HFFc6 (cell line): ENCODE measurements at regions not wholly inside any gene's neighbourhood (a gene's known extent, or its start where the extent isn't known, plus 50 kb on each side); places are given as distances from the start of the nearest gene placed in this dataset.

Experiments used
- DNase-seq: peaks from one replicate; pipeline ENCODE4 v3.0.0-alpha.2; 2018
- H3K27ac Mint-ChIP-seq: 2 replicates; pipeline ENCODE4 v1.8.0; 2020; ENCODE audit warnings: mild to moderate bottlenecking, mixed read lengths
- H3K27me3 Mint-ChIP-seq: 2 replicates; pipeline ENCODE4 v1.8.0; 2021; ENCODE audit warnings: mild to moderate bottlenecking, moderate library complexity, mixed read lengths; ENCODE audit not compliant: insufficient read depth
- H3K36me3 Mint-ChIP-seq: 2 replicates; pipeline ENCODE4 v1.8.0; 2021; ENCODE audit warnings: low read depth, mixed read lengths
- H3K4me1 Mint-ChIP-seq: 2 replicates; pipeline ENCODE4 v1.8.0; 2020; ENCODE audit warnings: low read depth, mixed read lengths
- H3K4me3 Mint-ChIP-seq: 2 replicates; pipeline ENCODE4 v1.8.0; 2020; ENCODE audit warnings: mild to moderate bottlenecking, moderate library complexity, mixed read lengths
- H3K9me3 Mint-ChIP-seq: 2 replicates; pipeline ENCODE4 v1.8.0; 2020; ENCODE audit warnings: mild to moderate bottlenecking, mixed read lengths
- CTCF ChIP-seq: fragments of 200-600 bp; sonication (generic); IDR thresholded peaks from 2 replicates; pipeline ENCODE4 v1.5.0; 2021; ENCODE audit warnings: antibody characterized with exemption, mild to moderate bottlenecking

GRCh38 chr6:133034509-133035206 is 206.5 kb upstream of the EYA4 start:
- no peak for DNase-seq
- H3K27ac Mint-ChIP-seq = no peak overlapping the region
- no peak for TF ChIP-seq CTCF

GRCh38 chr6:133040094-133040802 is 200.9 kb upstream of the EYA4 start:
- Mint-ChIP-seq H3K4me3 (no peak overlapping the region), H3K36me3 (no peaks in the 10 kb centered on the region), H3K27ac (no peak overlapping the region), H3K27me3 (no peaks in the 10 kb centered on the region), H3K9me3 (no peaks in the 10 kb centered on the region; the same call in 1 of the 2 replicates), H3K4me1 (no peaks in the 10 kb centered on the region)
- no peak for DNase-seq
- peak; percentile 44; the same call in 1 of the 2 replicates for TF ChIP-seq CTCF

More at GRCh38 chr6:133034509-133035206, 206.5 kb upstream of the EYA4 start:
- Mint-ChIP-seq H3K4me1 (no peaks in the 10 kb centered on the region), H3K27me3 (no peaks in the 10 kb centered on the region), H3K4me3 (no peak overlapping the region), H3K9me3 (peaks cover 21% of the 10 kb centered on the region), H3K36me3 (no peaks in the 10 kb centered on the region)

GRCh38 chr6:133040803-133041419 is 200.2 kb upstream of the EYA4 start:
- no peak for TF ChIP-seq CTCF
- DNase-seq = no peak
- Mint-ChIP-seq H3K9me3 (no peaks in the 10 kb centered on the region; the same call in 1 of the 2 replicates), H3K4me3 (no peak overlapping the region), H3K4me1 (no peaks in the 10 kb centered on the region), H3K27me3 (no peaks in the 10 kb centered on the region), H3K27ac (no peak overlapping the region), H3K36me3 (no peaks in the 10 kb centered on the region)

- H3K4me3 Mint-ChIP-seq = no peak overlapping the region
- H3K27me3 Mint-ChIP-seq = no peaks in the 10 kb centered on the region
- H3K36me3 Mint-ChIP-seq = no peaks in the 10 kb centered on the region
- no peak overlapping the region for H3K27ac Mint-ChIP-seq
- TF ChIP-seq CTCF = no peak
- DNase-seq = no peak
- H3K9me3 Mint-ChIP-seq = no peaks in the 10 kb centered on the region
- no peaks in the 10 kb centered on the region for H3K4me1 Mint-ChIP-seq
Measured at GRCh38 chr6:133042550-133043120, 198.5 kb upstream of the EYA4 start.

- Mint-ChIP-seq H3K36me3 (no peaks in the 10 kb centered on the region), H3K27ac (no peak overlapping the region), H3K4me1 (no peaks in the 10 kb centered on the region), H3K27me3 (no peaks in the 10 kb centered on the region), H3K9me3 (peaks cover 11% of the 10 kb centered on the region), H3K4me3 (no peak overlapping the region)
- no peak for DNase-seq
- TF ChIP-seq CTCF = no peak
Measured at GRCh38 chr6:133046576-133046975, 194.6 kb upstream of the EYA4 start.
